Endothelial cell of umbilical vein (primary cell): ENCODE measurements at regions not wholly inside any gene's neighbourhood (a gene's known extent, or its start where the extent isn't known, plus 50 kb on each side); places are given as distances from the start of the nearest gene placed in this dataset.

Experiments
- BruUV-seq: library from RNA; stranded (reverse); fragments of 400-500 nt; replicated peaks from 2 replicates; lab custom pipeline; 2021; lab: Mats Ljungman, UMichigan
- CTCF ChIA-PET: fragments of 300-600, 350-600 bp; sonication (Branson Sonifier 250); formaldehyde crosslinking; loops from one replicate; lab custom pipeline; 2021; ENCODE audit warnings: antibody characterized with exemption, inconsistent platforms; lab: Charles Lee
- POLR2A ChIA-PET: fragments of 300-600, 350-600 bp; sonication (Branson Sonifier 250); formaldehyde crosslinking; loops from one replicate; lab custom pipeline; 2021; ENCODE audit warnings: antibody characterized with exemption, inconsistent platforms; lab: Charles Lee
- DNase-seq: peaks from one replicate; pipeline ENCODE4 v3.0.0-alpha.2; 2011; ENCODE audit warnings: low read depth, low spot score
- FAIRE-seq: peaks from 2 replicates; lab custom pipeline; 2011; peaks lifted over from hg19 to GRCh38; lab: Jason Lieb, UNC
- H2AFZ ChIP-seq: 2 replicates; pipeline ENCODE4 v1.6.0; 2012; ENCODE audit warnings: low read depth, low read length, control low read depth, inconsistent platforms
- H3K27ac ChIP-seq: 2 replicates; pipeline ENCODE4 v1.5.1; 2011; ENCODE audit warnings: low read depth, mild to moderate bottlenecking, control low read depth, low read length, moderate library complexity; ENCODE audit not compliant: insufficient read depth
- H3K27me3 ChIP-seq, 2 experiments: 2 replicates each; pipeline versions ENCODE4 v1.6.0 to v1.6.1; 2011; ENCODE audit warnings: low read length in 2 of 2, mixed read lengths in 1 of 2; ENCODE audit not compliant: control insufficient read depth in 2 of 2, insufficient read depth in 2 of 2
- H3K36me3 ChIP-seq, 2 experiments: 2 replicates in 1 of 2; 3 replicates in 1 of 2; pipeline ENCODE4 v1.5.1; 2011; ENCODE audit warnings: low read length in 2 of 2, mild to moderate bottlenecking in 1 of 2, moderate library complexity in 1 of 2; ENCODE audit not compliant: control insufficient read depth in 2 of 2, insufficient read depth in 2 of 2; ENCODE audit errors: extremely low read depth in 1 of 2
- H3K4me1 ChIP-seq: 3 replicates; pipeline ENCODE4 v1.5.1; 2011; ENCODE audit warnings: mild to moderate bottlenecking, low read length; ENCODE audit not compliant: control insufficient read depth, insufficient read depth; ENCODE audit errors: extremely low read depth
- H3K4me2 ChIP-seq: 2 replicates; pipeline ENCODE4 v1.6.1; 2011; ENCODE audit warnings: low read length, control low read depth, mixed read lengths; ENCODE audit not compliant: insufficient read depth
- H3K4me3 ChIP-seq, 3 experiments: fragments of 200-600 bp in 1 of 3; sonication (generic), shearing (Covaris generic) in 1 of 3; replicated peaks in 1 of 3; 2 replicates each; pipeline ENCODE4 v1.5.1; 2011 to 2016; ENCODE audit warnings: control low read depth in 3 of 3, low read length in 3 of 3, mild to moderate bottlenecking in 2 of 3, inconsistent platforms in 1 of 3, low read depth in 1 of 3, moderate library complexity in 1 of 3; ENCODE audit not compliant: insufficient read depth in 1 of 3
- H3K79me2 ChIP-seq: 2 replicates; pipeline ENCODE4 v1.6.0; 2012; ENCODE audit warnings: low read length, inconsistent platforms; ENCODE audit not compliant: control insufficient read depth, insufficient read depth
- H3K9ac ChIP-seq: replicated peaks from 2 replicates; pipeline ENCODE3; 2011; ENCODE audit warnings: low read length, control low read depth; ENCODE audit not compliant: insufficient read depth; ENCODE audit errors: extremely low read depth
- H3K9me1 ChIP-seq: replicated peaks from 3 replicates; pipeline ENCODE4 v1.6.0; 2011; ENCODE audit warnings: mild to moderate bottlenecking, low read length; ENCODE audit not compliant: control insufficient read depth, insufficient read depth; ENCODE audit errors: extremely low read depth
- H3K9me3 ChIP-seq: replicated peaks from 2 replicates; pipeline ENCODE4 v1.5.1; 2012; ENCODE audit warnings: low read length, inconsistent platforms; ENCODE audit not compliant: control insufficient read depth, insufficient read depth
- H4K20me1 ChIP-seq: replicated peaks from 2 replicates; pipeline ENCODE3; 2011; ENCODE audit warnings: mild to moderate bottlenecking, low read length; ENCODE audit not compliant: control insufficient read depth, insufficient read depth; ENCODE audit errors: extremely low read depth
- CTCF ChIP-seq, 2 donors: IDR thresholded peaks; 1 replicate in 1 of 2; 2 replicates in 1 of 2; pipeline ENCODE4 v1.5.1; 2011; ENCODE audit warnings: low read length in 2 of 2, mild to moderate bottlenecking in 2 of 2, moderate library complexity in 2 of 2, control low read depth in 1 of 2, inconsistent platforms in 1 of 2, low read depth in 1 of 2; ENCODE audit not compliant: insufficient read depth in 1 of 2; ENCODE audit errors: extremely low read depth in 1 of 2
- EZH2 ChIP-seq: IDR thresholded peaks from 2 replicates; pipeline ENCODE4 v1.6.1; 2012; ENCODE audit warnings: borderline replicate concordance, low read depth, mild to moderate bottlenecking, moderate library complexity, low read length, inconsistent platforms; ENCODE audit not compliant: severe bottlenecking
- FOS ChIP-seq: IDR thresholded peaks from 2 replicates; pipeline ENCODE4 v1.6.1; 2011; ENCODE audit warnings: mild to moderate bottlenecking, low read length, moderate library complexity, borderline replicate concordance; ENCODE audit not compliant: insufficient read depth
- GATA2 ChIP-seq: IDR thresholded peaks from 2 replicates; pipeline ENCODE4 v1.7.0; 2011; ENCODE audit warnings: low read depth, mild to moderate bottlenecking, moderate library complexity, mixed read lengths, low read length; ENCODE audit not compliant: insufficient read length, insufficient read depth
- JUN ChIP-seq: IDR thresholded peaks from 2 replicates; pipeline ENCODE4 v1.6.1; 2011; ENCODE audit warnings: borderline replicate concordance, low read depth; ENCODE audit not compliant: insufficient read length, insufficient read depth
- MAX ChIP-seq: IDR thresholded peaks from 2 replicates; pipeline ENCODE4 v1.6.1; 2011; ENCODE audit not compliant: insufficient read depth, insufficient read length
- MYC ChIP-seq: IDR thresholded peaks from one replicate; pipeline ENCODE4 v1.6.1; 2011; ENCODE audit warnings: mild to moderate bottlenecking, low read depth, low read length
- POLR2A ChIP-seq: IDR thresholded peaks from 2 replicates; pipeline ENCODE4 v1.6.1; 2012; ENCODE audit warnings: low read depth, mild to moderate bottlenecking, control low read depth, low read length
- POLR2AphosphoS5 ChIP-seq: IDR thresholded peaks from 2 replicates; pipeline ENCODE4 v1.6.1; 2012; ENCODE audit warnings: low read depth, mild to moderate bottlenecking, control low read depth, low read length, moderate library complexity; ENCODE audit not compliant: insufficient read depth
- dilution Hi-C: fragments of 300-500 bp; cut with MboI; formaldehyde crosslinking; loops from one replicate; pipeline ENCODE4 v1.15.0; 2019; ENCODE audit warnings: low sequenced_read_pairs; ENCODE audit not compliant: extremely low pct_ligation_motif_present
- intact Hi-C: fragments of 100-400 bp; cut with micrococcal nuclease; formaldehyde crosslinking; loops from one replicate; pipeline ENCODE4 v1.10.0; 2022

GRCh38 chr2:19614066-19614465, 255.6 kb upstream of the OSR1 start:
- FAIRE-seq = no peak
- no peaks in the 10 kb centered on the region for H3K27me3 ChIP-seq
- intact Hi-C loops = no loop called here

More at GRCh38 chr2:19614066-19614465, 255.6 kb upstream of the OSR1 start:
- Histone ChIP-seq H3K9ac (no peak overlapping the region), H3K4me2 (no peak overlapping the region), H3K79me2 (no peaks in the 10 kb centered on the region), H3K4me3 (no peak overlapping the region), H4K20me1 (no peaks in the 10 kb centered on the region), H3K36me3 (no peaks in the 10 kb centered on the region), H3K27ac (no peak overlapping the region), H3K9me1 (no peaks in the 10 kb centered on the region), H3K9me3 (no peaks in the 10 kb centered on the region), H2AFZ (no peak overlapping the region), H3K4me1 (no peaks in the 10 kb centered on the region)
- TF ChIP-seq MYC = no peak
- no peak for TF ChIP-seq POLR2AphosphoS5
- no peak for TF ChIP-seq CTCF (IDR thresholded peaks at IDR 0.05; ENCODE audit: extremely low read depth in 1 of 2, insufficient read depth in 1 of 2, low read depth in 1 of 2, low read length in 2 of 2)
- TF ChIP-seq GATA2 = no peak
- TF ChIP-seq POLR2A = no peak
- TF ChIP-seq EZH2 = no peak
- TF ChIP-seq JUN = no peak
- no peak for TF ChIP-seq MAX
- TF ChIP-seq FOS = no peak
- CTCF ChIA-PET = no interaction called here
- POLR2A ChIA-PET = no interaction called here
- BruUV-seq = no TSS peak
- dilution Hi-C loops = no loop called here
- no peak for DNase-seq
